OCI-LY3 (cell line): ENCODE measurements at regions not wholly inside any gene's neighbourhood (a gene's known extent, or its start where the extent isn't known, plus 50 kb on each side); places are given as distances from the start of the nearest gene placed in this dataset.

ENCODE experiments used
- CTCF ChIP-seq: fragments of 200-600, 300-600 bp; sonication (generic); IDR thresholded peaks from 2 replicates; pipeline ENCODE4 v1.5.1; 2014; ENCODE audit warnings: antibody characterized with exemption, low read length, low read depth
- EZH2phosphoT487 ChIP-seq: fragments of 200-600 bp; shearing (Covaris generic); IDR thresholded peaks from 2 replicates; pipeline ENCODE4 v1.6.1; 2018; ENCODE audit warnings: antibody characterized with exemption, mixed run types, low read depth

DNA sequence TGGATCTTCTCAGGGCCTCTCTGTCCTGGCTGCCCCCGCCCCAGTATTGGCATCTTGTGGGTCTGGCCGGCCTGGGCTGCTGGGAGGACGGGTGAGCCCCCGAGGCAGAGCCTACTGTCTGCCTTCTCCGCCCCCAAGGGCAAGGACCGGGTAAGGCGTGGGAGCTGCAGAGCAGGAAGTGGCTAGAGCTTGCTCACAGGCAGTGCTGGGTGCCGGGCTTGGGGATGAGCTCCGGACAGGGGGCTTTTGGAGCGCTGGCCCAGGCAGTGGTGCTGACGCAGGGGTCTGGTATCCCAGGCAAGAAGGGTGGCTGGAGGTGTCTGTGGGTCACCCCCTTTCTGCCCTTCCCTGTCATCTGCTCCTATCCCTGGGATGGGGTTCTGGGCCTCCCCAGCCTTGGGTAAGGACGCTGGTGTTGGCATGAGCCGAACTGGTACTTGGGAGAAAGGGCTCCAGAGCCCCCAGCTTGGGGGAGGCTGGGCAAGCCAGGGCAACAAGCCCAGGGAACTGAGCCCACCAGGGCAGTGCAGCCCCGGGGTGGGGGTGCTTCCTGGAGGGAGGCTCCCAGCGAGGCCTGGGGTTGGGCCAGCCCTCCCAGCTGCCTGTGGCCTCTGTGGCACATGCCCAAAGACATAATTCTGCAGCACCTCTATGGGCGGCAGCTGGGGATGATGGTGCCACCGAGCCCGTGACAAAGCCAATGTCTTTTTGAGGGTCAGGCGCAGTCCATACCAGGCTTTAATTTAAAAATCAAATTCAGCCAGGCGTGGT, 126.3 kb downstream of the KIF26A start:
- no peak for TF ChIP-seq CTCF
- TF ChIP-seq EZH2phosphoT487: no peak
